GM21515 (cell line): ENCODE measurements at regions not wholly inside any gene's neighbourhood (a gene's known extent, or its start where the extent isn't known, plus 50 kb on each side); places are given as distances from the start of the nearest gene placed in this dataset.
"Not testable (repeated sequence)": the region's sequence is repeated elsewhere in the genome, so short reads cannot be mapped to it uniquely, and the experiment has no call there.

Experiments used
- ATAC-seq: cut with Tn5 transposase; IDR thresholded peaks from one replicate; pipeline ENCODE4 v1.9.1; 2021; ENCODE audit not compliant: unreplicated experiment

- ATAC-seq: no peak
Observed at GRCh38 chr2:236912326-236913120, 173.2 kb upstream of the COPS8 start.

- no peak for ATAC-seq
Observed at GRCh38 chr2:236915186-236915585, 170.5 kb upstream of the COPS8 start.

GRCh38 chr2:236915726-236916125 is 170.0 kb upstream of the COPS8 start:
- ATAC-seq: no peak

- ATAC-seq: no peak
Observed at GRCh38 chr2:236916181-236916580, 169.5 kb upstream of the COPS8 start.

GRCh38 chr2:236916651-236917050 is 169.0 kb upstream of the COPS8 start:
- ATAC-seq: no peak

GRCh38 chr2:236917164-236917563 is 168.5 kb upstream of the COPS8 start:
- ATAC-seq: no peak

- no peak for ATAC-seq
Observed at GRCh38 chr2:236918545-236918944, 167.1 kb upstream of the COPS8 start.

GRCh38 chr2:236919209-236919608 is 166.5 kb upstream of the COPS8 start:
- no peak for ATAC-seq

- not testable (repeated sequence) for ATAC-seq
Observed at GRCh38 chr2:236919801-236920379, 165.8 kb upstream of the COPS8 start.

GRCh38 chr2:236922061-236922460 is 163.6 kb upstream of the COPS8 start:
- ATAC-seq: no peak

GRCh38 chr2:236928380-236929037 is 157.2 kb upstream of the COPS8 start:
- no peak for ATAC-seq

- no peak for ATAC-seq
Observed at GRCh38 chr2:236932831-236933361, 152.8 kb upstream of the COPS8 start.

- no peak for ATAC-seq
Observed at GRCh38 chr2:236934166-236934565, 151.5 kb upstream of the COPS8 start.

GRCh38 chr2:236934656-236935055 is 151.0 kb upstream of the COPS8 start:
- ATAC-seq: no peak

GRCh38 chr2:236935083-236935482 is 150.6 kb upstream of the COPS8 start:
- ATAC-seq: no peak

- no peak for ATAC-seq
Observed at GRCh38 chr2:236935631-236936445, 149.9 kb upstream of the COPS8 start.

GRCh38 chr2:236936446-236936940 is 149.2 kb upstream of the COPS8 start:
- ATAC-seq: no peak

GRCh38 chr2:236938126-236938525 is 147.6 kb upstream of the COPS8 start:
- no peak for ATAC-seq

GRCh38 chr2:236939271-236939670 is 146.4 kb upstream of the COPS8 start:
- ATAC-seq: no peak

- ATAC-seq: no peak
Observed at GRCh38 chr2:236939721-236940231, 145.9 kb upstream of the COPS8 start.

GRCh38 chr2:236940497-236940896 is 145.2 kb upstream of the COPS8 start:
- no peak for ATAC-seq
